Esophagus muscularis mucosa (tissue), 4 donors: ENCODE measurements at regions not wholly inside any gene's neighbourhood (a gene's known extent, or its start where the extent isn't known, plus 50 kb on each side); places are given as distances from the start of the nearest gene placed in this dataset.

Experiments used
- DNase-seq: peaks from one replicate; pipeline ENCODE4 v3.0.0-alpha.2; 2017; ENCODE audit errors: extremely low spot score
- H3K27ac ChIP-seq, 4 donors: fragments of 200-600 bp; sonication (generic); replicated peaks in 1 of 4; 1 replicate in 3 of 4; 2 replicates in 1 of 4; pipeline ENCODE4 v1.5.1; 2016 to 2019; ENCODE audit warnings: mild to moderate bottlenecking in 1 of 4
- H3K27me3 ChIP-seq, 4 donors: fragments of 200-600 bp; sonication (generic); one replicate each; pipeline versions ENCODE4 v1.5.1 to v1.6.0; 2016 to 2019
- H3K36me3 ChIP-seq, 4 donors: fragments of 200-600 bp; sonication (generic); one replicate each; pipeline ENCODE4 v1.5.1; 2016 to 2019
- H3K4me1 ChIP-seq, 4 donors: fragments of 200-600 bp; sonication (generic); one replicate each; pipeline ENCODE4 v1.5.1; 2016 to 2019
- H3K4me3 ChIP-seq, 4 donors: fragments of 200-600 bp; sonication (generic); 1 replicate in 2 of 4; 2 replicates in 2 of 4; pipeline ENCODE4 v1.5.1; 2016 to 2019; ENCODE audit warnings: mild to moderate bottlenecking in 4 of 4, moderate library complexity in 1 of 4
- H3K9me3 ChIP-seq, 4 donors: fragments of 200-600 bp; sonication (generic); 1 replicate in 3 of 4; 2 replicates in 1 of 4; pipeline ENCODE4 v1.5.1; 2016 to 2019
- CTCF ChIP-seq, 3 experiments: fragments of 200-600 bp in 2 of 3; fragments of 450-650 bp in 1 of 3; sonication (generic) in 2 of 3; IDR thresholded peaks; one replicate each; pipeline ENCODE4 v1.5.1; 2017 to 2019; ENCODE audit warnings: antibody characterized with exemption in 3 of 3, mild to moderate bottlenecking in 2 of 3, moderate library complexity in 1 of 3
- EP300 ChIP-seq: sonication (generic); formaldehyde crosslinking; IDR thresholded peaks from one replicate; pipeline ENCODE4 v1.6.1; 2017; ENCODE audit warnings: antibody characterized with exemption
- POLR2A ChIP-seq: fragments of 450-650 bp; IDR thresholded peaks from one replicate; pipeline ENCODE4 v1.6.1; 2017; ENCODE audit warnings: antibody characterized with exemption, moderate library complexity, mild to moderate bottlenecking, low read depth
- POLR2AphosphoS5 ChIP-seq, 2 donors: sonication (generic); formaldehyde crosslinking; IDR thresholded peaks; one replicate each; pipeline ENCODE4 v1.6.1; 2017; ENCODE audit warnings: antibody characterized with exemption in 2 of 2
- WGBS: methylation state at CpG from one replicate; pipeline ENCODE4 v1.1.5; 2018; 5-methylcytosine and 5-hydroxymethylcytosine counted together
- intact Hi-C: fragments of 100-400 bp; cut with DNase I; formaldehyde crosslinking; loops from one replicate; pipeline ENCODE4 v1.15.1; 2023

GRCh38 chr13:48591889-48592687, 59.2 kb upstream of the RCBTB2 start:
- WGBS = 86% methylated on average over 4 of the region's 4 CpGs
- DNase-seq = no peak
- Histone ChIP-seq H3K27me3 (no peaks in the 10 kb centered on the region), H3K27ac (no peak overlapping the region), H3K4me1 (peaks cover 0 to 4% (median 3%) of the 10 kb centered on the region in 4 donors), H3K36me3 (no peaks in the 10 kb centered on the region), H3K9me3 (no peaks in the 10 kb centered on the region), H3K4me3 (no peak overlapping the region)
- TF ChIP-seq POLR2AphosphoS5 (IDR thresholded peaks at IDR 0.05) (no peak), CTCF (IDR thresholded peaks at IDR 0.05) (no peak), EP300 (no peak), POLR2A (no peak)
- intact Hi-C loops = no loop called here

- 53% methylated on average over 1 of the region's 1 CpG for WGBS
- Histone ChIP-seq H3K9me3 (no peaks in the 10 kb centered on the region), H3K4me3 (no peak overlapping the region), H3K36me3 (no peaks in the 10 kb centered on the region), H3K4me1 (no peaks in the 10 kb centered on the region), H3K27me3 (no peaks in the 10 kb centered on the region), H3K27ac (no peak overlapping the region)
- TF ChIP-seq EP300 (no peak), POLR2A (no peak), POLR2AphosphoS5 (IDR thresholded peaks at IDR 0.05) (no peak), CTCF (IDR thresholded peaks at IDR 0.05) (no peak)
- DNase-seq = no peak
- intact Hi-C loops = no loop called here
Measured at GRCh38 chr13:48592688-48593049, 59.8 kb upstream of the RCBTB2 start.

GRCh38 chr13:48593536-48593935, 60.2 kb upstream of the CYSLTR2 start:
- DNase-seq = peak; percentile 31
- Histone ChIP-seq H3K27me3 (no peaks in the 10 kb centered on the region), H3K4me1 (no peaks in the 10 kb centered on the region), H3K4me3 (no peak overlapping the region), H3K36me3 (no peaks in the 10 kb centered on the region), H3K9me3 (no peaks in the 10 kb centered on the region), H3K27ac (no peak overlapping the region)
- no peak for TF ChIP-seq CTCF (IDR thresholded peaks at IDR 0.05)
- no peak for TF ChIP-seq EP300
- TF ChIP-seq POLR2AphosphoS5 (IDR thresholded peaks at IDR 0.05) = no peak
- TF ChIP-seq POLR2A = no peak
- 79% methylated on average over 4 of the region's 4 CpGs for WGBS
- intact Hi-C loops = no loop called here

GRCh38 chr13:48594096-48594815, 59.5 kb upstream of the CYSLTR2 start:
- 67% methylated on average over 6 of the region's 6 CpGs for WGBS
- DNase-seq = peak; percentile 75
- intact Hi-C loops = no loop called here
- TF ChIP-seq EP300 (no peak), POLR2A (no peak)
- Histone ChIP-seq H3K27ac (no peak overlapping the region), H3K9me3 (no peaks in the 10 kb centered on the region), H3K4me1 (no peaks in the 10 kb centered on the region), H3K4me3 (no peak overlapping the region), H3K36me3 (no peaks in the 10 kb centered on the region), H3K27me3 (no peaks in the 10 kb centered on the region)
